Activated CD8-positive, alpha-beta memory T cell treated with anti-CD3 and anti-CD28 coated beads for 48 hours (primary cell): ENCODE measurements at regions not wholly inside any gene's neighbourhood (a gene's known extent, or its start where the extent isn't known, plus 50 kb on each side); places are given as distances from the start of the nearest gene placed in this dataset.
A peak's percentile ranks its signal among the peaks of the same experiment; 100 is the strongest.

ENCODE experiments used
- DNase-seq, 3 experiments: peaks; one replicate each; pipeline ENCODE4 v3.0.0-alpha.2; 2020; ENCODE audit warnings: low read depth in 2 of 3, low spot score in 2 of 3

DNA sequence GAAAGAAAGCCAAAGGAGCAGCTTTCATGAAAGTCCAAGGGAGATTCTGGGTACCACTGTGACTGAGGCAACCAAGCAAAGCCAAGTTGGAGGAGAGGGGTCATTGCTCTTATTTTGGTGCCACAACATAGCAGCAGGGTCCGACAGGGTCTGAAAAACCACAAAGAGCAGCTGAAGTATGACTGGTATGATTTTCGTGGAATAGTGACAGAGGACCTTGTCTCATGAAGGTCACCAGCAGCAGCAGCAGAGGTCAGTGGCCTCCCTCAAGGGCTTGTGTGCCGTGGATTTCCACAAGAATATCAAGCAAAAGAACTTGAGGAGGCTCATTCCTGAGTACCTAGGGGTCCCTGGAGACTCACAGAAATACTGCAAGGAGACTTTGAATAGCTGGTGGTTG is 160.9 kb upstream of the SYT6 start:
- no peak for DNase-seq

DNA sequence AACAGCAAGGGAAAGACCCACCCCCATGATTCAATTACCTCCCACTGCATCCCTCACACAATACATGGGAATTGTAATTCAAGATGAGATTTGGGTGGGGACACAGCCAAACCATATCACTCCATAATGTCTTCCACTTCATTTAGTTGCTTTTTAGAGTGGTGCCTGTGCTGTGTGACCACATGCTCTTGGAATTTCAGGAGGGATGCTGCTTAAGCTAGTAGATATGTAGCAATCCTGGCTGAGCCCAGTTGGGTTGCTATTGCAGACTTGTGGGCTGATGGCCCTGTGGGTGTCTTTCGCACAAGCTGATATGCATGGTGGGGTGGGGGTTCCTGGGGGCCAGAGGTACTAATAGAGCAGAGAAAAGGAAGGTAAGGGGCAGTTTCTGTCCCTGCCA is 160.4 kb upstream of the SYT6 start:
- DNase-seq, result no peak

- no peak for DNase-seq
Measured at GRCh38 chr1:114310695-114311271, 157.1 kb upstream of the SYT6 start.

GRCh38 chr1:114302821-114303220 is 149.2 kb upstream of the SYT6 start:
- no peak for DNase-seq

DNA sequence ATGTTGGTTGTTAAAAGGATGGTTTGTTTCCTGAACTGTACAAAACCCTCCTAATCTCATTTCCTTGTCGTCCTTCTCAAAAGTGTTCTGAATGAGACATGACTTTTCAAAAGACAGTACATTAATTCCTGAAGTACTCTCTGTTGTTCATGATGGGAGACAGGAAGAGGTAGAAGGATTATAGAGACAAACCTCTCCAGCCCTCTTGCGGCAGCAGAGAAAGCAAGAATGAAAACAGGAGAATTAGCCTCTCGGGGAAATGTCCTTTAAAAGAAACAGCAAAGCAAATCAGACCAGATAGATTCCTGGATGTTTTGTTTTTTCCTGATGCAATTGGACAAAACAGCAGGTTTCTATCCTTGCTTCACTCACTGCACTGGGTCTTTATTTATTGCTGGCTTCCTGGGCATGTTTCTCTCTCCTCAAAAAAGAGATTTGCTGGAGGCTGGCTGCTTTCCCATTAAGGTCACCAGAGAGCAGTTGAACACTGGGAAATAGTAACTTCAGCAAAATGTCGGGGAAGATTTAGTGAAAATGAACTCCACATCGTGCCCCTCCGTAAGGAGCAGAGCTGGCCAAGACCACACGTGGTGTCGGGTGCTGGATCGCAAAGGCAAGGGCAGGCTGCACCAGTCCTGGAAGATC is 145.8 kb upstream of the SYT6 start:
- DNase-seq, result no peak

GRCh38 chr1:114298008-114298407 is 144.3 kb upstream of the SYT6 start:
- no peak for DNase-seq

GRCh38 chr1:114296413-114296812 is 142.7 kb upstream of the SYT6 start:
- DNase-seq, result no peak

GRCh38 chr1:114295321-114295720 is 141.7 kb upstream of the SYT6 start:
- DNase-seq, result no peak

DNA sequence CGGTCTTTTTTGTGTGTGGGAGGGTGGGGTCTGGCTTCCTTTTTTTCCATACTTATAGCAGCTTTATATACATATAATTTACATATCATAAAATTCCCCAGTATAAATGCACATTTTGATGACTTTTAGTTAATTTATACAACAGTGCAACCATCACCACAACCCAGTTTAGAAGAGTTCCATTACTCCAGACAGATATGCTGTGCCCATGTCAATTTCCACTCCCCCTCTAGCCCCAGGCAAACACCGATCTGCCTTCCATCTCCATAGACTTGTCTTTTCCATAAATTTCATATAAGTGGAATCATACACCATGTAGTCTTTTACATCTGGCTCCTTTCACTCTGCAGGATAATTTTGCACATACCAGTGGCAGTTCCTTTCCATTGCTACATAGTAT is 139.2 kb upstream of the SYT6 start:
- no peak for DNase-seq

GRCh38 chr1:114292194-114292593 is 138.5 kb upstream of the SYT6 start:
- no peak for DNase-seq

DNA sequence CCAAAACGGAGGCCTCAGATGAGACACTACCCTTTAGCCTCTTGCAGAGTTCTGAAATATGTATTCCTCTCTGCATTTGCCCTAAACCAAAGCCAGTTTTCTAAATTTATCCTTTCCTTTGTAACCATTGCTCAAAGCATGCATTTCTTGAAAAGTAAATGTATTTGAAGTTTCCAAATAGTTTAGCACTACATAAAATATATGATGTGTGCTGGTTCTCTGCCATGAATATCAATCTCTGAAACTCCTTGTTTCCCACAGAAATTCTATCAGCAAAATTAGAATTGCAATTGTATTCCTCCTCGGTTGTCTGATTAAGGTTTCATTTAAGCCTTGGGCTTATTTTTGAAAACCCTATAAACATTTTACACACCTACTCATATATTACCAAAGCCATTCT is 137.1 kb upstream of the SYT6 start:
- no peak for DNase-seq

DNA sequence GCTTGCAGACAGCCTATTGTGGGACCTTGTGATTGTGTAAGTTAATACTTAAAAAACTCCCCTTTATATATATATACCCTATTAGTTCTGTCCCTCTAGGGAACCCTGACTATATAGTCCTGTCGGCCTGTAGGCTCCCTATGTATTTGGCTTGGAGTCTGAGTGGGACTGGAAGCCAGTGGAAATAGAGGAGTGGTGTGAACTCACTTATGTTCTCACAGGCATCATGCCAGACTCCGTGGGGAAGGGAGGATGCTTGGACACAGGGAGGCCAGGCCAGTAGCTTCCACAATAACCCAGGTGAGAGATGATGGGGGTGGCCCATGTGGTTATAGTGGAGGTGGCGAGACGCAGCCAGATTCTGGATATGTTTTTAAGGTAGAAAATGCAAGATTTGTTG is 136.7 kb upstream of the SYT6 start:
- no peak for DNase-seq

DNA sequence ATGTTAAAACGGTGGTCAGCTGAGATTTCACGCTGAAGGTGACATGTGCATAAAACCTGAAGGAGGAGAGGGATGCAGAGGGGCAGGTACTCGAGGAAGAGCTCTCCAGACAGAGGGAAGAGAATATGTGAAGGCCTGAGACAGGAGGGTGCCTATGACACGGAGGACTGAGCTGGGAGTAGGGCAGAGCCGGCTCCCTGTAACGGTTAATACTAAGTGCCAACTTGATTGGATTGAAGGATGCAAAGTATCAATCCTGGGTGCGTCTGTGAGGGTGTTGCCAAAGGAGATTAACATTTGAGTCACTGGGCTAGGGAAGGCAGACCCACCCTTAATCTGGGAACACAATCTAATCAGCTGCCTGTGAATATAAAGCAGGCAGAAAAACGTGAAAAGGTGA is 136.2 kb upstream of the SYT6 start:
- no peak for DNase-seq

GRCh38 chr1:114289306-114289705 is 135.6 kb upstream of the SYT6 start:
- DNase-seq, result no peak

DNA sequence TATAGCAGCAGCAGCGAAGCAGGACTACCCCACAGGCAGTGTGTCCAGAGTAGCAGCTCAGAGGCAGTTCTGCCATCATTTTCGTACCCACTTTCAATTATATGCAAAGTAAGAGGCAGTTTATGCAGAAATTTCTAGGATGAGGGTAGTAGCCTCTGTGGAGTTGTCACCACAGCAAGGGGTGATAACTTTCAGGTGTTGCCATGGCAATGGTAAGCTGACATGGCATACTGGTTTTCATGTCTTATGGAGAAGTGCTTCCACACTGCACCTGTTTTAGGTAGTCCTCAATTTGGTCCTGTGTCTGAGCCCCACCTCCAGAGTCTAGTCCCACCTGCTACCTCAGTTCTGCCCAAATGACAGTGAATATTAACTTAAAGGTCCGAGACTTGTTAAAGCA is 133.3 kb upstream of the SYT6 start:
- DNase-seq, result no peak

DNA sequence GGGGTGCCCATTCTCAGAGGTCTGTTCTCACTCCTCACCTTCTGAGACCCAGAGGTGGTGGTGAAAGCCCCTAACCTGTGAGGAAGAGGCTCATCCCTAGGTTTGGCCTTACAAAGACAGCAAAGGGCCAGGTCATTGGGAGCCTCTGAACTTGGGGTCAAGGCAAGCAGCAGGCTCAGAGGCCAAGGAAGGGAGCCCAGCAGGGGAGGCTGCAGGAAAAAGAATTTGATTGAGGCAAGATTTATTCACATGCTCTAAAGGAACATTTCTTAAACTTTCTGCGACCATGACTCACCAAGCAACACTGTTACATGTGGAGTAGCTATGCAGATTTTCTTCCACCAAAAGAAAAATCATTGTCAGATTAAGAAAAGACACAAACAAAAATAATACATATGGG is 132.5 kb upstream of the SYT6 start:
- no peak for DNase-seq

GRCh38 chr1:114282751-114283403 is 129.2 kb upstream of the SYT6 start:
- DNase-seq, result peak; percentile 56 to 70 (median 67)

DNA sequence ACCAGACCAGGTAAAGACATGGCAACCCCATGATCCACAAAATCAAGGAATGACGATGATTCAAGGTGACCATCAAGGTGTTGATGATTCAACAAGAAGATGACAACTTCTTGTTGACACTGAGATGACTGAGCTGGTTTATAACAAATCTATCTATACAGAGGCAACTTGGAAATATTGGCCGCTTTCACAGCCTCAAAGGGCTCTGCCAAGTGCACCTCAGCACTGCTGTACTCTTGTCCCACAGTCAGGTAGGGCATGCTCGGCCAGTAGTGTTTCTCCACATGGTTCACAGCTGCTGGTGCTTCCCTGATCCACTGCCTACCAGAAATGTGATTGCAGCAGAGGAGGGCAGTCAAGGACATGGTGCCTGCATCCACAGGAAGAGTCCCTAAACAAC is 125.2 kb upstream of the SYT6 start:
- no peak for DNase-seq

- no peak for DNase-seq
Measured at GRCh38 chr1:114278430-114278829, 124.8 kb upstream of the SYT6 start.

DNA sequence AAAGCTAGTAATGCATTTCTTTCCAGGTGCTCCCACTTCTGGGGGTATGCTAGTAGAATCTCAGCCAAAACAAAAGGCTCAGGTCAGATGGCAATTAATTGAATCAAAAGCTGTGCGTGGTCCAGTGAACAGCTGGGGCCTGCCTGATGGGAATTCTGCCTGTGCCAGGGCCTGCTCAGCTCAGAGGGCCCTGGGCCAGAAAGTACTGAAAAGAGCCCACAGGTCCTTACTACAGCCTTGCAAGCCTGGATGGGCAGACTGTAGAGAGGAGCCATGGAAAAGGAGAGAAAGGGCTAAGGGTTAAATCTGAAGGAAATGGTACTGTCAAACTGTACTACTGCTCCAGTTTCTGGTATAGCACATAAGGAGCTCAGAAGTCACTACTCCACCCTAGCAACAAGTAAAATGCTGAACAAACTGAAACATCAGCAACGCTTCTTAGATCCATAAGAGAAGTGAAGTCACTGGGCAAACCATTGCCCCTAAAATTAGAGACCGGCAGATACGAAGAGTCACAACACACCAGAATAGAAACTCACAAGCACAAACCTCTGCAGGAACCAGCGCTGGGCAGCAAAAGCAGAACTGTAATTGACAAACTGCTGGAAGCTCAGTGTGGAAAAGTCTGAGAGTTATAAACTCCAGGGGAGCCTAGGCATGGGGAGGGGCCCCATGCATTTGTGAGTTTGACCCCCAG is 121.1 kb upstream of the SYT6 start:
- DNase-seq, result no peak

DNA sequence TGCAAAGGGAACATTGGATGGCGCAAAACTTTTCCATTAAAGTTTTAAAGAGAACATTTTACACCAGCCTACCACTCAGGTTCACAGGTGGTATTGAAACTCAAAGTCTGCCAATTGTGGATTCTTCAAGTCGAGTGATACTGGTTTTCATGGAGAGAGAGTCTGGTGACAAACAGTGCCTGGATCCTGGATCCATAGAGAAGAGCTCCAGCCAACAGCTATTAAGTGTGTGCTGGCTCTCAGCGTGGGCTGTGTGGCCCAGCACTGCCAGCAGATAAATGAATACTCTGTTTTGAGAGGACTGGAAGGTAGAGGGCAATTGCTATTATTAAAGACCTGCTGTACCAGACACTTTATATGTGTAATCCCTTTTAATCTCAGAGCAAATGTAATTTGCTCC is 118.9 kb upstream of the SYT6 start:
- DNase-seq, result no peak

- no peak for DNase-seq
Measured at GRCh38 chr1:114270718-114271117, 117.0 kb upstream of the SYT6 start.
